CD1c-positive myeloid dendritic cell (primary cell): ENCODE measurements at regions not wholly inside any gene's neighbourhood (a gene's known extent, or its start where the extent isn't known, plus 50 kb on each side); places are given as distances from the start of the nearest gene placed in this dataset.
A peak's percentile ranks its signal among the peaks of the same experiment; 100 is the strongest.
"Not testable (repeated sequence)": the region's sequence is repeated elsewhere in the genome, so short reads cannot be mapped to it uniquely, and the experiment has no call there.

Experiments
- DNase-seq: peaks from one replicate; pipeline ENCODE4 v3.0.0-alpha.2; 2016; ENCODE audit errors: extremely low spot score

DNA sequence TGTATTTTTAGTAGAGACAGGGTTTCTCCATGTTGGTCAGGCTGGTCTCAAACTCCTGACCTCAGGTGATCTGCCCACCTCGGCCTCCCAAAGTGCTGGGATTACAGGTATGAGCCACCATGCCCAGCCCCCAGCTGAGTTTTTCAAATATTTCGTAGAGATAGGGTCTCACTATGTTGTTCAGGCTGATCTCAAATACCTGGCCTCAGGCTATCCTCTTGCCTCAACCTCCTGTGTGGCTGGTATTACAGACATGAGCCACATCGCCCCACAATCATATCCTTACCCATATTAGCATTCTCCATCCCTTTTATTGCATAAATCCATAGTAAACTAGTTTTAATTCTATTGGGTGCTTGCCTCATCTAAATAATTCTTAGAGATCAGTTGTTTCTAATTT, 157.6 kb upstream of the HEY2 start:
- not testable (repeated sequence) for DNase-seq

DNA sequence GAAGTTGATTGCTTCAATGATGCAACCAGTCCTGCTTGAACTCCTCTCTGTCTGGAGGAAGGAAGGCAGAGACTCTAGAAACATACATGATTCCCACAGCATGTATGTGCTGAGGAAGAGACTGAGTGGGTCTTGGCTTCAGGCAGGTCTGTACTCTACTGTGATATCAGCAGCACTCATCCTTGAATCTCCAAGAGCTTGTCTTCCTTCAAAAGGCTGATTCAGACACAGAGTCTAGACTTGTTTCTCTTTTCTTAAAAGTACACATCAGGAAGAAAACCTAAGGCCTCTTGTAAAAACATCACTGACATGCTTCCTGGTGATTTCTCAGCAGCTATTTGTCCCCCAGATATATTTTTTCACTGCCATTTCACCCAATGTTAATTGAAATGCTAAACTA, 155.7 kb upstream of the HEY2 start:
- DNase-seq: no peak

DNA sequence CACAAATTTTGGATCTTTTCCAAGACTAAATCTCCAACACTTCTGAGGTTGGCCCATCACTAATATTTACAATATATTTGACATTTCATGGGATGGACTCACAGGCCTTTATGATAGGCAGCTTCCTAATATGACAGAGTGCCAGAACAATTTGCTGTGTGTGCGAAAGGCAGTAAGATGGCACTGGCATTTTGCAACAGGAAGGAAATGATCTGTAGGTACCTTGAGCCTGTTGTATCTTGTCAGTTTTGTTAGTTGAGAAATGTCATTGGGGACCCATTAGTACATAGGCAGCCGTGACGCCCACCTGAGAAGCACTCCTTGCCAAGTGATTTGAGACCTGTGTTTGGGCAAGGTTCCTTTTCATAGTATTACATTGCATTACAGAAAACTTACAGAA, 153.4 kb upstream of the HEY2 start:
- no peak for DNase-seq

DNA sequence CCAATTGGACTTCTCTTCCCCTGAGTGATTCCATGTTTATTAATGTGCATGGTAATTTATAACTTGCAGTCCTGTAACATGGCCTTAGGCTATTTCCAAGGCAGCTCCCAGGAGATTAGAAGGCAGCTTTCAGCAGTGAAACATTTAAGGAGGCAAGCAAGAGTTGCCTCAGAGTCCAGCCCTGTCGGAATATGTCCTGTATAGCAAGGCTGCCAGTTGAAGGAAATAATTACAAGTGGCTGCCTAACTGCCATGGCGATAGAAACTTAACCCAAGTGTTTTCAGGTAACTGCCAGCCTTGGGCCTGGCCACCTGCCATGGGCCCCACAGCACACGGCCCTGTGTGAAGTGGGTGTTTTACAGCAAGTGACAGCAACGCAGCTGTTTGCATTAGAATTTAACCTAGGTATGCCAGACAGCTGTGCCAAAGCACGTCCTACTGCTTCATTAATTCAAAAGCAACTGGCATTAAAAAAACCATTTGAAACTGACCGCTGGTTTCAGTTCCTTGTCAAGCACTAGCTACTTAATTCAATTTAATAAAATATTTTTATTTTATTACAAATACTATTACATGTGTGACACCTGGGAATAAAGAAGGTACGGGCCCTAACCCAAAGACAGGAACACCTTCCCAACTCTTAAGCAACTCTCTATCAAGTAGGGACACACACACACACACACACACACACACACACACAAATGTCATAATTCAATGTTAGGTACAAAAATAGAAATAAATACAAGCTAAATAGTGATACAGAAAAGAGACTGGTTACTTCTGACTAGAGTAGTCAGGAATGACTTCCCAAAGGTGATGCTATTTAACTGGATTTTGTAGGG, 151.8 kb upstream of the HEY2 start:
- no peak for DNase-seq

DNA sequence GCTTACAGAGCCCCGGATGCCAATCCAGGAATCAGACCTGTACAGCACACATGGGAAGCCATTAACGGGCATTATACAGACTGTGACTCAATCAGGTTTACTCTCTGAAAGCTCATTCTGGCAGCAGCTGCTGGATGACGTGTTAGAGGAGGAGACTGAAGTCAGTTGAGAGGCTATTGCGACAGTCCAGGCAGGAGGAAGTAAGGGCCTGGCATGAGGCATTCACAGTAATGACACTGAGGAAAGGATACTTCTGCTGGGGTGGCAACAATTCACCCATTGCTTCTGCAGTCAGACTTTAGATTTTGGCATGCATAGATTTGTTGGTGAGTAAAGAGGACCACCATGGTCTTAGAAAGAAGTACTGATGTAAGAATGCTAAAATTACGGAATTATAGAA, 151.0 kb upstream of the HEY2 start:
- DNase-seq: peak; percentile 80

DNA sequence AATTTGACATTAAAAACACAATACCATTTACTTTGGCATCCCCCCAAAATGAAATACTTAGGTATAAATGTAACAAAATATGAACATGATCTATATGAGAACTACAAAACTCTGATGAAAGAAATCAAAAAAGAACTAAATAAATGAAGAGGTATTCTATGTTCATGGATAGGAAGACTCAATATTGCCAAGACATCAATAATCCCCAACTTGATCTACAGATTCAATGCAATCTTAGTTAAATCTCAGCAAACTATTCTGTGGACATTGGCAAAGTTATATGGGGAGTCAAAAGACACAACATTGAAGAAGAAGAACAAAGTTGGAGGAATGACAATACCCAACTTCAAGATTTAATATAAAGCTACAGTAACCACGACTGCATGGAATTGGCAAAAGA, 145.2 kb upstream of the HEY2 start:
- no peak for DNase-seq

DNA sequence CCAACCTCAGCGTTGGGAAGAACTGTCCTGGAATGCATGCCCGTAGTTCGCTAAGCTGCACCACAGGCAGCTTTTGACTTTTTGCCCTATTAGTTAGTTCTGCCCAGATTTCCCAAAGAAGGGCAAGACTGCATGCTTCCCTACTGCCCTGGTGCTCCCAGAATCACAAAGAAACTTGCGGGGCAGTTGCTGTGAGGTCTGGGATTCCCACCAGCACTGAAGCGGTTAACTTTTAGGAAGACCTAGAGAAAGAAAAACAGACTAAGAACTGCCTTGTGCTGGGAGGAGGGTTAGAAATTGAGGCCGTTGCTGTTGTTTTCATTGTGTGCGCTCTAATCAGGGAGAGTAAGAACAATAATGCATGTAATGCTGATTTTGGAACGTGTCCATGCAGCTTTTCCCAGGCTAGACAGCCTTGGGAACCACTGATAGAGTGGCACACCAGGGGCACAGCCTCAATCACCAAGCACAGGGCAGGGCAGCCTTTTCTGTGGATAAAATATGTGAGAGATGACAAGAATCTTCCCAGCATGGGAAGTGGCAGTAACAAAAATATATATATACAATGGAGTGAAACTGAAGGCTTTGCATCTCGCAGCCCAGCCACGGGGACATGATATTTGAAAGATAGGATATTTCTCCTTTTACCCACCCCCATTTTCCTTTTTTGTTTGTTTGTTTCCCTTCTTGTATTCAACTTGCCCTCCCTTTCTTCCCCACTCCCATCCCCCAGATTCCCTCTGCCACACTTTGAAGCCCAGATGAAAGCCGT, 137.7 kb upstream of the HEY2 start:
- DNase-seq: no peak

DNA sequence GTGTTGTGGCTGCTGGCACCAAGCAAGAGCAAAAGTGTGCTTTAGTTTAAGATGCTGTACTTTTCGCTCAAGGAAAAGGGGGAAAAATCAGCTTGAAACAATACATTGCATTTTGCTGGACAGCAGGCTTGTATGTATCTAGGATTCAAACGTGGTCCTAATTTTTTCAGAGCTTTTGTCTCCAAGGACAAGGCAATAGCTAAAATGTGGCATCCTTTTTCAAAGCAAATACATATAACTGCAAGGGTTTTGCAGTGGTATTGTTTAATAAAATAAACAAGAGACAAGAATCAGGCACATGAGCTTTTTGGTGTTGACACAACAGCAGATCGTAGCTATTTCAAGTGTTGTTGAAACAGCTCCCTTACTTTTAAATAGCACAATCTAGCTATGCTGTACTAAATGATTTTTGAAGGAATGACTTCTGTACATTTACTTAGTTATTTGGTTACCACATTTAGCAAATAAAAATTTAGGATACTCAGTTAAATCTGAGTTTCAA, 137.0 kb upstream of the HEY2 start:
- no peak for DNase-seq

DNA sequence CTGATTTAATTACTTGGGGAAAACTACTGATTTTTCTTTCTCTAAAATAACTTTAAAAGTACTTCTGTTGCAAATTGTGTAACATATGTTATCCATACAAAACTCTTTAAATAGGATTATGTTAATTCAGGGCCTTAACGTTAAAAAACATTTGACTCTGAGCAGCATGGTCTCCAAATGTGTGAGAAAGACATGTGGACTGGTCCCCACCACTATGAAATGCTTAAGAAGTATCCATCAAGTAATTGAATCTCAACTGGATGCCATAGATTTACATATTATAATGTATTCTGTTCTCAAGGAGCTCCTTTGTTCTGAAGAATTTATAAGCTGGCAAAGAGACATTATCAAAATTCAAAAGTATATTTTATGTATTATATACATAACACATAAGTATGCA, 130.8 kb upstream of the HEY2 start:
- no peak for DNase-seq

DNA sequence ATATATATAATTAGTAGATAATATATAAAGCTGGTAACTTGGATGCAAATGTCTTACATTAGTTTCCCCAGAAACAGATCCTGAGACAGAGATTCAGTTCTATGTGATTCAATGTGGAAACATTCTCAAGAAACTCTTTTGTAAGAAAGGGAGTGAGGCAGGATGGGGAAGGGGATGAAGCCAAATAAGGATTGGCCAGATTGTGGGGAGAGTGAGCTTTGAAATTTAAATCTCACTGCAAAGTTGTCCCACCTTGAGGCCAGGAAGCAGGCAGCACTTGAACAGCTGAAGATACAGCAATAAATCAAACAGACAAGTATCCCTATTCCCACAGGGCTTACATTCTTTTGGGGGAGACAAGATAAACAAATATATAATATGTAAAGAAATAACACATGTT, 126.3 kb upstream of the HEY2 start:
- DNase-seq: no peak

DNA sequence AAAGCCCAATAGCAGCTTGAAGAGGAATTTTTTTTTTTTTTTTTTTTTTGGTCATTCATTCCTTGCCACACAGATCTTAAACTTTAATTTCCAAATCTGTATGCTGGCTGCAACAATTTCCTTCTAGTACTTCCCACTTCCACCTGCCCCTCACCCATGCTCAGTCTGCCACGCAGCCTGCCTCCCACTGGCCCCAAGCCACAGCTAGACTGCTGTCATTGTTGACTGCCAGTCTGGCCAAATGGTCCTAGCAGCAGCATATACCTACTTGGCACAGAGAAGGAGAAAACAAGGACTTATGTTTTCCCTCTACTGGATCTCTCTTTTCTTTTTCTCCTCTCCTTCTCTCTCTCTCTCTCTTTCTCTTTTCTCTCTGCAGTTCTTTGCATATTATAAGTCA, 118.3 kb upstream of the HEY2 start:
- no peak for DNase-seq

DNA sequence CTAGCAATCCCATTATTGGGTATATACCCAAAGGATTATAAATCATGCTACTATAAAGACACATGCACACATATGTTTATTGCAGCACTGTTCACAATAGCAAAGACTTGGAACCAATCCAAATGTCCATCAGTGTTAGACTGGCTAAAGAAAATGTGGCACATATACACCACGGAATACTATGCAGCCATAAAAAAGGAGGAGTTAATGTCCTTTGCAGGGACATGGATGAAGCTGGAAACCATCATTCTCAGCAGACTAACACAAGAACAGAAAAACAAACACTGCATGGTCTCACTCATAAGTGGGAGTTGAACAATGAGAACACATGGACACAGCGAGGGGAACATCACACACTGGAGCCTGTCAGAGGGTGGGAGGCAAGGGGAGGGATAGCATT, 113.4 kb upstream of the HEY2 start:
- DNase-seq: not testable (repeated sequence)

DNA sequence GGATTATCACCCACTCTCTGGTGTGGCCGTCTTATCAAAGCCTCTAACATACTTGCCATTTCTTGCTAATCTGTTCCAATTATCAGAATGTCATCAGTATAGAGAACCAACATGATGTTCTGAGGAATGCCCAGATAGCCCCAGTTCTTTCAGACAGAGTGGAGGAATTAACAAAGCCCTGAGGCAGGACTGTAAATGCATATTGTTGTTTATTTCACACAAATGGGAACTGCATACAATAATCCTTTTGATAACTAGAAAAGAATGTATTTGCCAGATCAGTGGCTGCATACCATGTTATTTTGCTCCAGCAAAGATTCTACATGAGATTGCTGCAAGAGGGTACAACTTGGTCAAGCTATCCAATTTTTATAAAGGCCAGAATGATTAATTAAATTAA, 112.8 kb upstream of the HEY2 start:
- no peak for DNase-seq

DNA sequence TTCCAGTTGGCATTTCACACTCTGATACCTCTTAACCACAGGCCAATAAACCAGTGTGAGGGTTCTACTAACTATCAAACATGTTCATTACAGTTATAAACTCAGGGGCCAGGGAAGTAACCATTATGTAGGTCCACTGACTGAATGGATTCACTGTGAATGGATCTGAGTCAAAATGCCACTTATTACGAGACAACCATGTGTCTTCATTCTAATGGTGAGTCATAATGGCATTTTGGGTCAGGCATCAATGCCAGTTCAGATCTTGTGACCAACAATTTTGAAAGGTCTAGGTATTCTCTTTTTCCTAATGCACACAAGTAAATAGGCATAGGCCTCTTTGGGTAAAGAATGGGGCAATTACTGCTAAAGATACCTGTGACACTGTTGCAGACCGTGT, 112.2 kb upstream of the HEY2 start:
- no peak for DNase-seq

DNA sequence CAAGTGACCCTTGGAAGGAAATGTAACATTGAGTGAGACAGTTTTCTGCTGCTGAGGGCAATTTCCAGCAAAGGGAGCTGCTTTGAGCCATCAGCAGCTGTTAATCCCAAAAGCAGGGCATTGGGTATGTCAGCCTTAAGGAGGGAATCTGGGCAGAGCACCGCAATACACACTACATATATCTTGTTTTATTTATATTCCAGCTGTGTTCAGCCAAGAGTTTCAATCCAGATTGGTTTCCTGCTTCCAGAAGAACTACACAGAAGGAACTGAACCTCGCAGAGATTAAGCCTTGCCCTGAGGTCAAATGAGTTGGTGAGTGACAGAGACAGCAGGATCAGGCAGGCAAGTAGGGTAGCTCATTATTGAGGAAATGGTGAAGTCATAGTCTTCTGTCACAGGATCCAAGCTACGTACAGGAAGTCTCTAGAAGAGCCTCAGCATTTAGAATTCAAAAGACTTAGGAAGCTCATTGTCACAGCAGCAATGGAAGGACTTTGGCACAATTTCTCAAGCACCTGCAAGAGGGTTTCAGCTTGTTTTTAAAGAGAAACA, 109.9 kb upstream of the HEY2 start:
- DNase-seq: no peak

DNA sequence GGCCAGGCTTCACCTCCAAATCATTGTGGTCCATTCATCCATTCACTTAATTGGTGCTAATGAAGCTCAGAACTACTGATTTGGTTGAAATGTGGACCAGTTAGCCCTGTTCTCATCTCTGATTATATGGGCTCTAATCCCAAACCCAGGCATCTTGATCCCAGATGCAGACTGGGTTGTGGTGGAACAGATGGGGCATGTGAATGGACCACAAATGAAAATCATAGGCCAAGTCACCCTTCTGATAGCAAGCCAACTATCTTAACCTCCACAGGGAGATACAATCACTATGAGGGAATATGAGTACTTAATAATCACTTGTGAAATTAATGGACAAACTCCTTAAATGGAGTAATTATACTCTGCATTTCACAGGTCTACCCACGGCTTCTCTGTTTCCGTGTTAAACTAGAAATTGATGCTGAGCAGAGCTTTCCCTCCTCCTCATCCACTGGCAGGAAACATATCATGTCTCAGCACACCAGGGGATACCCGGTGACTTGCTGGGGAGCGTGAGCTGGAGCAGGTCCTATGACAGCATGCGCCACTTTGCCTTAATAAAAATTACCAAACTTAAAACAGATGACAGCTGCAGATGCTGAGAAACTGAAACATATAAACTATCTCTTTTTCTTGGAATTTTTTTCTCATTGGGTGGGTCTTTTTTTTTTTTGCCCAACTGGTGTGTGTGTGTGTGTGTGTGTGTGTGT, 108.8 kb upstream of the HEY2 start:
- DNase-seq: no peak

DNA sequence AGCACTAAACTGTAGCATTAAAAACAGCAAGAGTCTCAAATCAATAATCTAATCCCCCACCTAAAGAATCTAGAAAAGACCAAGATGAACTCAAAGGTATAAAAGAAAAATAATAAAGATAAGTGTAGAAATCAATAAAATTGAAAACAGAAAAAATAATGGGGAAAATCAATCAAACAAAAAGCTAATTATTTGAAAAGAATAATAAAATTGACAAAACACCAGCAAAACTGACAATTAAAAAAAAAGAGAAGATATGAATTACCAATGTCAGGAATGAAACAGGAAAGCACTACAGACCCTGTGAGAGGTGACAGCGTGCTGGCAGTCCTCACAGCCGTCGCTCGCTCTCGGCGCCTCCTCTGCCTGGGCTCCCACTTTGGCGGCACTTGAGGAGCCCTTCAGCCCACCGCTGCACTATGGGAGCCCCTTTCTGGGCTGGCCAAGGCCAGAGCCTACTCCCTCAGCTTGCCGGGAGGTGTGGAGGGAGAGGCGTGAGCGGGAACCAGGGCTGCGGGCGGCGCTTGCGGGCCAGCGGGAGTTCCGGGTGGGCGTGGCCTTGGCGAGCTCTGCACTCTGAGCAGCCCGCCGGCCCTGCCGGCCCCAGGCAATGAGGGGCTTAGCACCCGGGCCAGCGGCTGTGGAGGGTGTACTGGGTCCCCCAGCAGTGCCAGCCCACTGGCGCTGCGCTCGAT, 105.3 kb upstream of the HEY2 start:
- DNase-seq: not testable (repeated sequence)

DNA sequence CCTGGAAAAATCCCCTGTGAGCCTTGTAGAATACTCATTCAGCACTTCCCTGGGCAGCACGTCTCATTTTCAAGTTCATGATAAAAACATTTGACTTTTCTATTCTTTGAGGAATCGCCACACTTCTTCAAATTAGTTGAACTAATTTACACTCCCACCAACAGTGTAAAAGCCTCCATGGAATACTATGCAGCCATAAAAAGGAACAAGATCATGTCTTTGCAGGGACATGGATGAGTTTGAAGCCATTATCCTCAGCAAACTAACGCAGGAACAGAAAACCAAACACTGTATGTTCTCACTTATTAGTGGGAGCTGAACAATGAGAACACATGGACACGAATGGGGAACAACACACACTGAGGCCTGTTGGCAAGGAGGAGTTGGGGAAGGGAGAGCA, 102.0 kb upstream of the HEY2 start:
- DNase-seq: no peak

DNA sequence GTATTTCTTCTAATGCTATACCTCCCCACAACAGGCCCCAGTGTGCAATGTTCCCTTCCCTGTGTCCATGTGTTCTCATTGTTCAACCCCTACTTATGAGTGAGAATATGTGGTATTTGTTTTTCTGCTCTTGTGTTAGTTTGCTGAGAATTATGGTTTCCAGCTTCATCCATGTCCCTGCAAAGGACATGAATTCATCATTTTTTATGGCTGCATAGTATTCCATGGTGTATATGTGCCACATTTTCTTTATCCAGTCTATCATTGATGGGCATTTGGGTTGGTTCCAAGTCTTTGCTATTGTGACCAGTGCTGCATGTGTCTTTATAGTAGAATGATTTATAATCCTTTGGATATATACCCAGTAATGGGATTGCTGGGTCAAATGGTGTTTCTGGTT, 95.7 kb upstream of the HEY2 start:
- not testable (repeated sequence) for DNase-seq

DNA sequence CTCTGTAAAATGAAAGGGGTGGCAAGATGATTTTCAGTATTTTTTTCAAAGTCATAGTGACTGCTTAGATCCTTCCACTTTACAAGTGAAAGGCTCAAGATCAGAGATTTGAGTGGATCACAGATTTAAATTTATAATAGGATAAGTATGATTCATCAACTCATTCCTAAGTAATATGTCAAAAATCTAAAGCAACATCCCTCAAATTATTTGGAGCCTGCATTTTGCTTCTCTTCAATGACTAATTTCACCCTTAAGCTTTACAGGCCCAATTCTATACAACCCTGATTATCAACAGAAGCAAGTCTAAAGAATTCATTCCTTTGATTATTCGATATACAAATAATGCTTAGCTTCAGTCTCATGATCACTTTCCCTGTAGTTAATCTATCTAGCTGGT, 93.9 kb upstream of the HEY2 start:
- no peak for DNase-seq

DNA sequence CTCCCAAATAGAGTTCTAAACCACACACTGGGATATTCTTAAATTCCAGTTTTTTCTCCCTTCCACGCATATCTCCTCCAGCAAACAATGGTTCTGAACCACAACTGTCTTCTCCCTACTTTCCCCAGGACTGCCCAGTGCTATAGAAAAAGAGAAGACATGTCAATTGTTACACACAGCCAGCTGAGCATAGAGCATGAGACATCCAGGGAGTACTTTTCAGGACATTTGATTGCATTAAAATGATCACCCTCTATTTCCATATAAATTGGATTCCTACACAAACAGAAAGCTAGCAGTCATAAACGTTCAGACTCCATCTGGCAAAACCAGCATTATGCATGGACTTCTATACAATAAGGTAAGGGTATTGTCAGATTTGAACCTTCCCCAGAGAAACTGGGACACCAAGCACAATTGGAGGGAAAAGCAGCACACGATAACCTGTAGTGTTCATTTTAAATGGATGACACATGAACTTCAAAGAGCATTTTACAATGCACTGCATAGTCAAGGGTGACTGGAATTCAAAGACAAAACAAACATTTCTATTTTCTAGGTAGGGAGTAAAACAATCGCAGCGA, 93.1 kb upstream of the HEY2 start:
- no peak for DNase-seq
